NT2/D1 (cell line): ENCODE measurements at regions not wholly inside any gene's neighbourhood (a gene's known extent, or its start where the extent isn't known, plus 50 kb on each side); places are given as distances from the start of the nearest gene placed in this dataset.

Experiments
- SUZ12 ChIP-seq: IDR thresholded peaks from 2 replicates; pipeline ENCODE4 v1.6.1; 2011; ENCODE audit not compliant: insufficient read length, insufficient read depth; ENCODE audit errors: extremely low read depth
- YY1 ChIP-seq: IDR thresholded peaks from 2 replicates; pipeline ENCODE4 v1.6.1; 2011; ENCODE audit not compliant: insufficient read length, insufficient read depth
- ZNF274 ChIP-seq: IDR thresholded peaks from 2 replicates; pipeline ENCODE4 v1.6.1; 2011; ENCODE audit warnings: mild to moderate bottlenecking, low read depth, low read length

DNA sequence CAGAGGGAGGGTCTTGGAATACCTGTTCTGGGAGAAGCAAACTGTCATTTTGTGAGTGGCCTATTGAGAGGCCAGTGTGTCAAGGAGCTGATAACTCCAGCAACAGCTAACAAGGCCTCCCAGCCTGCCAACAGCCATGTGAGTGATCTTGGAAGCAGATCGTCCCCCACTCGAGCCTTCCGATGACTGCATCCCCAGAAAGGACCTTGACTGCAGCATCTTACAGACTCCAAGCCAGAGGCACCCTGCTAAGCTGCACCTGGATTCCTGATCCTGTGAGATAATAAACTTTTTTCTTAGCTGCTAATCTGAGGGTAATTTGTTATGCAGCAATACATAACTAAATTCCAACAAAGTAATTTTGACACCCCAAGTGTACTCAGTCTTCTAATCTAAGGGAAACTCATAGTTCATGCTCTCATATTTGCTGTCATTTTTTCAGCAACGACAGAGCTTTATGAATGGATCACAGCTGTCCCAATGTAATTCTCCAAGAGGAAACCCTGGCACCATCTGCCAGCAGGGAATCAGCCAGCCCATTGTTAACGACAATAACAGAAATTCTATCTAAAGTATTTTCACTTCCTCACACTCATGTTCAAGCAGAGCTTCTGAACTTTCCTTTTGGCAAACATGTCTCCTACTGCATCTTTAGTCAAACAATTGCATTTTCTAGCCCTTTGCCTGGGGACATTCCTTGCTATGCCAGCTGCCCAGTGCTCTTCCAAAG, 470.2 kb upstream of the BTBD3 start:
- TF ChIP-seq YY1 (no peak), SUZ12 (no peak), ZNF274 (no peak)
